ENCODE measurements at regions not wholly inside any gene's neighbourhood (a gene's known extent, or its start where the extent isn't known, plus 50 kb on each side); places are given as distances from the start of the nearest gene placed in this dataset.

GRCh38 chrX:43008356-43008755 lies 230.4 kb upstream of the PPP1R2C start:
- no peak for DNase-seq (ENCODE audit: low read depth in 2 of 2)

GRCh38 chrX:43016021-43016420 lies 238.1 kb upstream of the PPP1R2C start:
- no peak for DNase-seq (ENCODE audit: low read depth in 2 of 2)

- DNase-seq (ENCODE audit: low read depth in 2 of 2): no peak
These were observed 240.1 kb upstream of the PPP1R2C start for GRCh38 chrX:43018031-43018430.

GRCh38 chrX:43019021-43019420 lies 241.1 kb upstream of the PPP1R2C start:
- no peak for DNase-seq (ENCODE audit: low read depth in 2 of 2)

GRCh38 chrX:43025806-43026315 lies 247.9 kb upstream of the PPP1R2C start:
- DNase-seq (ENCODE audit: low read depth in 2 of 2): no peak

GRCh38 chrX:43064096-43064495 lies 286.1 kb upstream of the PPP1R2C start:
- DNase-seq (ENCODE audit: low read depth in 2 of 2): no peak

GRCh38 chrX:43065978-43066377 lies 288.0 kb upstream of the PPP1R2C start:
- no peak for DNase-seq (ENCODE audit: low read depth in 2 of 2)

- no peak for DNase-seq (ENCODE audit: low read depth in 2 of 2)
These were observed 290.7 kb upstream of the PPP1R2C start for GRCh38 chrX:43068639-43069038.

GRCh38 chrX:43083016-43083415 lies 305.1 kb upstream of the PPP1R2C start:
- DNase-seq (ENCODE audit: low read depth in 2 of 2): no peak

- no peak for DNase-seq (ENCODE audit: low read depth in 2 of 2)
These were observed 309.9 kb upstream of the PPP1R2C start for GRCh38 chrX:43087830-43088229.

- DNase-seq (ENCODE audit: low read depth in 2 of 2): no peak
These were observed 318.9 kb upstream of the PPP1R2C start for GRCh38 chrX:43096830-43097229.

GRCh38 chrX:43106009-43106408 lies 328.0 kb upstream of the PPP1R2C start:
- DNase-seq (ENCODE audit: low read depth in 2 of 2): no peak

- no peak for DNase-seq (ENCODE audit: low read depth in 2 of 2)
These were observed 330.9 kb upstream of the PPP1R2C start for GRCh38 chrX:43108828-43109227.

GRCh38 chrX:43121637-43122036 lies 343.7 kb upstream of the PPP1R2C start:
- DNase-seq (ENCODE audit: low read depth in 2 of 2): no peak

- no peak for DNase-seq (ENCODE audit: low read depth in 2 of 2)
These were observed 361.7 kb upstream of the PPP1R2C start for GRCh38 chrX:43139645-43140044.

- DNase-seq (ENCODE audit: low read depth in 2 of 2): no peak
These were observed 362.6 kb upstream of the PPP1R2C start for GRCh38 chrX:43140582-43140981.

- DNase-seq (ENCODE audit: low read depth in 2 of 2): no peak
These were observed 363.9 kb upstream of the PPP1R2C start for GRCh38 chrX:43141885-43142284.

GRCh38 chrX:43148305-43148704 lies 370.3 kb upstream of the PPP1R2C start:
- no peak for DNase-seq (ENCODE audit: low read depth in 2 of 2)

GRCh38 chrX:43165343-43165920 lies 387.5 kb upstream of the PPP1R2C start:
- no peak for DNase-seq (ENCODE audit: low read depth in 2 of 2)

- no peak for DNase-seq (ENCODE audit: low read depth in 2 of 2)
These were observed 388.9 kb upstream of the PPP1R2C start for GRCh38 chrX:43166874-43167273.

GRCh38 chrX:43175434-43175833 lies 397.5 kb upstream of the PPP1R2C start:
- DNase-seq (ENCODE audit: low read depth in 2 of 2): no peak

- DNase-seq (ENCODE audit: low read depth in 2 of 2): no peak
These were observed 398.7 kb upstream of the PPP1R2C start for GRCh38 chrX:43176686-43177085.

- DNase-seq (ENCODE audit: low read depth in 2 of 2): no peak
These were observed 410.3 kb upstream of the PPP1R2C start for GRCh38 chrX:43188296-43188695.

- DNase-seq (ENCODE audit: low read depth in 2 of 2): no peak
These were observed 433.6 kb upstream of the PPP1R2C start for GRCh38 chrX:43211570-43211969.
